GM19324 (cell line): ENCODE measurements at regions not wholly inside any gene's neighbourhood (a gene's known extent, or its start where the extent isn't known, plus 50 kb on each side); places are given as distances from the start of the nearest gene placed in this dataset.

Source experiments
- ATAC-seq: cut with Tn5 transposase; IDR thresholded peaks from one replicate; pipeline ENCODE4 v1.9.1; 2021; ENCODE audit warnings: mild to moderate bottlenecking, moderate library complexity; ENCODE audit not compliant: unreplicated experiment, low FRiP score

DNA sequence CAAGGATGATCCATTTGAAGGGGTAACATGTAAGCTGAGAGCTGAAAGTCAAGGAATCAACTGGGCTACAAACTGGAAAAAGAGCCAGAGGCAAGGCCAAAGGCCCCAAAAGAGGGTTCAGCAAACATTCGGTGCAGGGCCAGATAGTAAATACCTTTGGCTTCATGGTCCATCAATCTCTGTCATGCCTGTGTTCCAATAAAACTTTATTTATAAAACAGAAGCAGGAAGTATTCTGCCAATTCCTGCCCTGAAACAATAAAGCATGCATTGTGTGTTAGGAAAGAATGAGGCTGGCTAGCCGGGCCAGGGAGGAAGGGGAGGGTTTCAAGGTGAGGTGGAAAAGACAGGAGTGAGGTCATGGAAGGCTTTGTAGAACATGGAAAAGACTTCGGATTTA, 107.1 kb downstream of the LBH start:
- no peak for ATAC-seq

- no peak for ATAC-seq
Observed at GRCh38 chr2:30339071-30339470, 107.7 kb downstream of the LBH start.

- no peak for ATAC-seq
Observed at GRCh38 chr2:30341500-30342267, 105.4 kb upstream of the LCLAT1 start.

DNA sequence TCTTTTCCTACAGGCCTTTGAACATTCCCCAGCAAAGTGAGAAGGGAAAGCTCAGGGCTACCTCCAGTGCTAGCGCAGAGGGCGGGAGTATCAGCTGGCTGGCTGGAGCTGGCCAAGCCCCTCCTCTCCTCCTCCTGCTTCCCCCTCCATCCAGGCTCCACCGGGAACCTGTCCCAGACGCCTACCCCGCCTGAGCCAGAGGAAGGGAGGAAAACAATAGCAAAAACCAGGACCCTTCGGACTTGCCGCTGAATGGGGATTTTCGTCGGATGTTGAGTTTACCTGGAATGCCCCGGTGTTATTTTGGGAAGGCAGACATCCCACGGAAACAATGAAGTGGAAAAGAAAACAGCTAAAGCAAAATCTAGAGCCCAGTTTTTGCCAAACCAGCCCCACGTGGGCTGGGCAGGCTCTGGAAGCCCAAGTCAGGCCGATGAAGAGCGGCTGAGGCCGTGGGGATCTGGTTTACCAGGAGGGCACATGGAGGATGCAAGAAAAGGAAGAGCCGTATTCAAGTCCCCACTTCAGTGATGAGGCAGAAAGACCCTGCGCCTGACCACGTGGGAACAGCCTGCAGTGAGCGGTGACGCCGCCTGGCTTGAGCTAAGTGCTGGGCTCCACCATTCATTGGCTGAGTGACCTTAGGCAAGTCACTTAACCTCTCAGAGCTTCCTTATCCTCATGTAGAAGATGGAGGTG, 100.4 kb upstream of the LCLAT1 start:
- no peak for ATAC-seq

- no peak for ATAC-seq
Observed at GRCh38 chr2:30348825-30349224, 98.2 kb upstream of the LCLAT1 start.

- no peak for ATAC-seq
Observed at GRCh38 chr2:30349691-30350090, 97.4 kb upstream of the LCLAT1 start.

DNA sequence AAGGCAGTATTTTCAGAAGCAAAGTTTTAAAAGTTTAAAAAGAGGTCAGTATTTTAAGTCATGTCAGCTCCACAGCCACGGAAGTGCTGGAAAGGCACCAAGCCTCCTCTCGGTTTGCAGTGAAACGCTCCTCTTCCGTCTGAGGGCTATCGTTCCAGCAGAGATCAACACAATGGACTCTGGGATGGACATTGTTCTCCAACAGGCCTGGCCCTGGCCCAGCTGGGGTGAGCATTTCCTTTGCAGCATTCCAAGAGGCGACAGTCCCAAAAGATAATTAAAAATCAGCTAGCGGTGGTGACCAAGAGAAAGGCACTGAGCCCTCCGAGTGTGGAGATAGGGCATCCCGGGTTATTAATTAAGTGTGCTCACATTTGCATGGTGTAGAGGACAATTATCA, 95.9 kb upstream of the LCLAT1 start:
- ATAC-seq, result no peak

- no peak for ATAC-seq
Observed at GRCh38 chr2:30351949-30352348, 95.1 kb upstream of the LCLAT1 start.

DNA sequence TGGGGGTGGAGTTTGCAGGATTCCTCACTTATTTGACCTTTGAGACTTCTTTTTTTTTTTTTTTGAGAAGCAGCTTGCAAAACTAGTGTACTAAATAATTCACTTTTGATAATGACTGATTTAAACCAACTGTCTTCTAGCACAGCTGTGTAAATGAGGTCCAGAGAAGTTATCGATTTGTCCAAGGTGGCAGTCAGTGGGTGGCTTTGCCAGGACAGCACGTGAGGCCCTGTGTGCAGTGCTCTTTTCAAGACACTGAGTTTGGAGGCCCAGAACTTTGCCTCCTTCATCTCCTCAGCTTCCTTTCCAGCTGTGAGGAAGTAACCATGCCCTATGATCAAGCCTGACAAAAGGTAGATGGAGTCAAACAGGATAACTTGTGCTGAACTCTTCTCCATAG, 92.9 kb upstream of the LCLAT1 start:
- ATAC-seq, result no peak

DNA sequence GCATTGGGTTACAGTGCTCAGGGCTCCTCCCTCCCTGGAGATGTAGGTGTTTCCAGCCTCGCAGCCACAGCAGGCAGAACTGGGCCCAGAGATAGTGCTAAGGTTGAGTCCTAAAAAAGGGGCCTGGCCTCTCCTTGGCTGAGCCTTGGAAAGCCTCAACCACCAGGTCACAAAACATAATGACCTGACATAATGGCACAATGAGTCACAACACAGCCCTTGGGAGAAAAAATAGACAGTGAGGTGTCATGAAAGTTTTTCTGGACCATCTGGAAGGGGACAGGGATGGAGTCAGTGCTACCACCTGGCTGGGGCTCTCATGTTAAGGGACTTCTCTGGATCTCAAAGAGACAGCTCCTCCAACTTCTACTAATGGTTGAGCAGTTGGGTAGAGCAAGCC, 92.4 kb upstream of the LCLAT1 start:
- no peak for ATAC-seq

DNA sequence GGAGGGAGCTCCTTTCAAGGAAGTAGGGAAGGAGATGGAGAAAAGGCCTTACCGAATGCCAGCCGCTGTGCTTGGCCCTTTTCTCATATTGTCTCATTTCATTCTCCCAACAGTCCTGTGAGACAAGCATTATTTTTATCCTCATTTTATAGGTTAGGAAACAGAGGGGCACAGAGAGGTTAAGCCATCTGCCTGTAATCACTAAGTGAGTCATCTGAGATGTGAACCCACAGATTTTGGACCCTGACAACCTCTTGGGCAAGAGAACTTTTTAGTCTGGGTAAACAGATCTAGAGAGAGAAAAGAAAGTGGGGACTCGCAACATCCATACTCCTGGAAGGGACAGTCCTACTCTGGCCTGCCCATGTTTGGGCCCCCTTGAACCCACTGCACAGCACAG, 91.7 kb upstream of the LCLAT1 start:
- ATAC-seq, result no peak

GRCh38 chr2:30356071-30356470, 91.0 kb upstream of the LCLAT1 start:
- ATAC-seq, result no peak

DNA sequence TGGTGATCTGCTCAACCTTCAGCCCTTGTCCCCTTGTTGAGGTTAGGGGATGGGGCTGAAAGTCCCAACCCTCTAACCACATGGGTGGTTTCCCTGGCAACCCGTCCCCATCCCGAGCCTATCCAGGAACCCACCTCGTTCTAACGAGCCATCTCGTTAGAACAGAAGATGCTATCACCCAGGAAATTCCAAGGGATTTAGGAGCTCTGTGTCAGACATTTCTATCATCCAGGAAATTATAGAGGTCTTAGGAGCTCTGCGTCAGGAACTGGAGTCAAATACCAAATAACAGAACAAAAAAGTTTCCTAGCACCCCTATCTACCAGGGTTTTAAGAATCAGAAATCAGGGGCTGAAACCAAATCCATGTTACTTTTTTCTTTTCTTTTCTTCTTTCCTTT, 90.3 kb upstream of the LCLAT1 start:
- no peak for ATAC-seq

- no peak for ATAC-seq
Observed at GRCh38 chr2:30358351-30358750, 88.7 kb upstream of the LCLAT1 start.

DNA sequence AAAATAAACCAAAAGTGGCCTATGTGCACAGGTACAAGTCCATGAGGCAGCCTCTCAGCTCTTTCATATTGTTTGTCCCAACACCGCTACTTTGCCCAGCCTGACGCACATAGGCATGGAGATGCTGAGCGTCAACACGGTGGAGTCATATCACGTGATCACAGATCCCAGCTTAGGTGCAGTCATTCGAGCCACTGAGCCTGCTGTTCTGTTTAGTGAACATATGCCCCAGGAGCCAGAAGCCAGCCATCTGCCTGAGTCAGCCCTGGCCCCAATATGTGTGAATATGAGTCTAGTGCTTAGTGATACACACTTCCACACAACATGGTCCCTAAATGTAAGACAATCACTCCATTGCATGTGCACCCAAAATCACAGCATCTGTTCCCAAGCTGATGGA, 88.2 kb upstream of the LCLAT1 start:
- no peak for ATAC-seq

GRCh38 chr2:30359644-30360167, 87.3 kb upstream of the LCLAT1 start:
- ATAC-seq, result no peak

DNA sequence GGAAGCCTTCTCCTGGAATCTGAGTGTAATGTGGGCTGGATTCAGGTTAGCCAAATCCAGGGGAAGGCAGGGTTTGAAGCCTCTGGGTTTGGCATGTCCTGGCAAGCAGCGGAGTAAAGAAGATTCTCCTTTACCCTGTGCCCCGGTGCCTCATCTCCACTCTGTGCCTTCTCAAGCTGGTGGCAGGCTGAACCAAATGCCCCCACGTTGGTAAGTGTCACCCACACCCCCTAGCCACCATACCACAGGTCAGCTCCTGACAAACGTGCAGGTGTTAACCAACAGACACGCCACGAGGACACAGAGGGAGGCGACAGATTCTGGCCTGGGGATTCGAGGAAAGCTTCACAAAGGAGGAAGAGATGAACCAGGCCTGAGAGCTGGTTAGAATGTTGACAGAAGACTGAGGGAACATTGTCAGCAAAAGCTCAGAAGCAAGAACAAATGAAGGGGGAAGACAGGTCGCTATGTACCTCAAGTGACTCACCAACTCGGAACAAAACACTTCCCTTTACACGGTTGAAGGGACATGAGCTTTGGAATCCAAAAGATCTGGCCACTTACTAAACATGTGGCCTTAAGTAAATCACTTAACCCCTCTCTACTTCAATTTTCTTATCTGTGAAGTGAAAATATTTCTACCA, 85.2 kb upstream of the LCLAT1 start:
- ATAC-seq, result no peak

DNA sequence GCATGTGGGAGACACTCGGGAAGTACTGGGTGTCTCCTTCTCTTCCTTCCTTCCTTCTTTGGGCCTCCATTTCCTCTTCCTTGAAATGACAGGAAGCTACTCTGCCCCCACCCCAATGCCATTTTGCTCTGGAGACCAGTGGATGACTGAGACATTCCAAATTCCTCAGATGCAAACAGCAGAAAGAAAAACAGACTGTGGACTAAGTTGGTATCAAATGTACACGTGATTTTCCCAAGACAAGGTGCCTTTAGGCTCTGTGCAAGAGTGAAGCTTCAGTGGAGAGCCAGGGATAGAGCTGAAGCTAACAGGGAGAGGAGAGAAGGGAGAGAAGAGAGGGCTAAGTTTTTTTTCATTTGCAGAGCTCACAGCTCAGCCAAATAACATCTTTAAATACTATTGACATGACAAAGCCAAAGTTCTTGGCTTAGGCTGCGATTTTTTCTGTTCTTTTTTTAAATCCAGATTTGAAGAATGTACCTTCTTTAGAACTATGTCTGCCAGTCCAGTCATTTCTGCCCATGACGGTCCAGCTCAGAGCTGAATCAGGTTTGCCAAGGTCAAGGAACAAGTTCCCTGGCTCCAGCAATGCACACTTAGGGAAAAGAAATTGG, 84.5 kb upstream of the LCLAT1 start:
- no peak for ATAC-seq

DNA sequence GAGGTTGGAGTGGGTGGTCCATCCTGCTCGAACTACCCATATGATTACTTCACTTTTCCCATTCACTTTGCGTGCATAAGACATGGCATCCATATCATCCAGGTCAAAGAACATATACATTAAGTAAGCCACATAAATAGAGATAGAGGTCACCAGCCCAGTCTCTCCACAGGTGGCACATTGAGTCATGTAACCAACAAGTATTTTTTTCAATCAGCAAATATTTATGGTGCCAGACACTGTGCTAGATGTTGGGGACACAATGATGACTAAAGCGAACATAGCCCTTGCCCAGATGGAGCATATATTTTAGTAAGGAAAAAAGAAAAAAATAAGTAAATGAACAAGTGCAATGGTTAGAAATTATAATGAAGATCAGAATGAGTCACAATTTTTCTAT, 83.6 kb upstream of the LCLAT1 start:
- no peak for ATAC-seq

DNA sequence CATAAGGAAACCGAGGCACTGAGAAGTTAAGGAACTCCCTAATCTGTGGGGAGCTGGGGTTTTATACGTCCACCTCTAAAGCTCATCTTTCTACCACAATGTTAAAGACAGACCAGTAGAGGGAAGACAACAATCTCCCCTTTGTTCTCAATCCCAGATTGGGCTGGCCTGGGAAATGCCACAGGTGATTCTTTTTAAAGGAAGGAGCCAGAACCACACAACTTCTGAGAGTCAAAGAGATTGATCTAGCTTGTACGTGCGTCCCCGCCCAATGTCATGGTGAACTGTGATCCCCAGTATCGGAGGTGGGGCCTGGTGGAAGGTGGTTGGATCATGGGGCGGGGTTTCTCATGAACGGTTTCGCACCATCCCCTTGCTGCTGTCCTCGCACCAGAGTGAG, 81.8 kb upstream of the LCLAT1 start:
- ATAC-seq, result no peak

GRCh38 chr2:30366199-30366691, 80.8 kb upstream of the LCLAT1 start:
- no peak for ATAC-seq
